Activated T-cell treated with anti-CD3 and anti-CD28 coated beads, Interleukin-2, amount 50 U/mL, for 48 hours (primary cell): ENCODE measurements at regions not wholly inside any gene's neighbourhood (a gene's known extent, or its start where the extent isn't known, plus 50 kb on each side); places are given as distances from the start of the nearest gene placed in this dataset.
"Not testable (repeated sequence)": the region's sequence is repeated elsewhere in the genome, so short reads cannot be mapped to it uniquely, and the experiment has no call there.

Experiments used
- DNase-seq, 2 experiments: peaks; one replicate each; pipeline ENCODE4 v3.0.0-alpha.2; 2020

GRCh38 chr5:102154791-102155605 is 141.1 kb downstream of the SLCO4C1 start:
- DNase-seq: not testable (repeated sequence)

GRCh38 chr5:102154291-102154690 is 141.8 kb downstream of the SLCO4C1 start:
- no peak for DNase-seq

- no peak for DNase-seq
Measured at GRCh38 chr5:102153003-102153759, 142.9 kb downstream of the SLCO4C1 start.

- no peak for DNase-seq
Measured at GRCh38 chr5:102139029-102139428, 157.1 kb downstream of the SLCO4C1 start.

GRCh38 chr5:102138243-102138653 is 157.8 kb downstream of the SLCO4C1 start:
- DNase-seq: no peak

GRCh38 chr5:102130890-102131289 is 165.2 kb downstream of the SLCO4C1 start:
- no peak for DNase-seq

GRCh38 chr5:102130386-102130785 is 165.7 kb downstream of the SLCO4C1 start:
- no peak for DNase-seq

- no peak for DNase-seq
Measured at GRCh38 chr5:102119252-102119651, 176.8 kb downstream of the SLCO4C1 start.

- no peak for DNase-seq
Measured at GRCh38 chr5:102115736-102116135, 180.3 kb downstream of the SLCO4C1 start.

- no peak for DNase-seq
Measured at GRCh38 chr5:102114525-102115069, 181.5 kb downstream of the SLCO4C1 start.

GRCh38 chr5:102107865-102108264 is 188.2 kb downstream of the SLCO4C1 start:
- DNase-seq: no peak

GRCh38 chr5:102106599-102106998 is 189.5 kb downstream of the SLCO4C1 start:
- no peak for DNase-seq

- DNase-seq: no peak
Measured at GRCh38 chr5:102099766-102100331, 196.2 kb downstream of the SLCO4C1 start.

- not testable (repeated sequence) for DNase-seq
Measured at GRCh38 chr5:102099083-102099482, 197.0 kb downstream of the SLCO4C1 start.

GRCh38 chr5:102098606-102099005 is 197.5 kb downstream of the SLCO4C1 start:
- DNase-seq: not testable (repeated sequence)

GRCh38 chr5:102090770-102091169 is 205.3 kb downstream of the SLCO4C1 start:
- DNase-seq: no peak

GRCh38 chr5:102089883-102090282 is 206.2 kb downstream of the SLCO4C1 start:
- DNase-seq: no peak

GRCh38 chr5:102087906-102088305 is 208.2 kb downstream of the SLCO4C1 start:
- DNase-seq: no peak

GRCh38 chr5:102080288-102080687 is 215.8 kb downstream of the SLCO4C1 start:
- no peak for DNase-seq

- DNase-seq: no peak
Measured at GRCh38 chr5:102077920-102078319, 218.2 kb downstream of the SLCO4C1 start.

- DNase-seq: no peak
Measured at GRCh38 chr5:102069974-102070373, 226.1 kb downstream of the SLCO4C1 start.

GRCh38 chr5:102068870-102069269 is 227.2 kb downstream of the SLCO4C1 start:
- no peak for DNase-seq

GRCh38 chr5:102049517-102049916 is 246.6 kb downstream of the SLCO4C1 start:
- DNase-seq: no peak
